ENCODE measurements at regions not wholly inside any gene's neighbourhood (a gene's known extent, or its start where the extent isn't known, plus 50 kb on each side); places are given as distances from the start of the nearest gene placed in this dataset.

GRCh38 chr18:70641156-70641775, 352.4 kb downstream of the SOCS6 start:
- no peak for DNase-seq (ENCODE audit: extremely low spot score)
- CTCF ChIA-PET = no interaction called here
- POLR2A ChIA-PET = no interaction called here
- TF ChIP-seq BHLHE40 (IDR thresholded peaks at IDR 0.05; ENCODE audit: borderline replicate concordance) = no peak
- TF ChIP-seq ELF4 (IDR thresholded peaks at IDR 0.05) = no peak
- TF ChIP-seq ZNF384 (IDR thresholded peaks at IDR 0.05) = no peak
- no peak for TF ChIP-seq L3MBTL2 (conservative IDR thresholded peaks at IDR 0.05)
- no peak for TF ChIP-seq HDGF (IDR thresholded peaks at IDR 0.05; ENCODE audit: borderline replicate concordance)
- no peak for TF ChIP-seq SUZ12 (IDR thresholded peaks at IDR 0.05)
- no peak for TF ChIP-seq LEF1 (IDR thresholded peaks at IDR 0.05; ENCODE audit: borderline replicate concordance)
- no peak for TF ChIP-seq FOXA1 (IDR thresholded peaks at IDR 0.05)
- TF ChIP-seq, protein P1, sequence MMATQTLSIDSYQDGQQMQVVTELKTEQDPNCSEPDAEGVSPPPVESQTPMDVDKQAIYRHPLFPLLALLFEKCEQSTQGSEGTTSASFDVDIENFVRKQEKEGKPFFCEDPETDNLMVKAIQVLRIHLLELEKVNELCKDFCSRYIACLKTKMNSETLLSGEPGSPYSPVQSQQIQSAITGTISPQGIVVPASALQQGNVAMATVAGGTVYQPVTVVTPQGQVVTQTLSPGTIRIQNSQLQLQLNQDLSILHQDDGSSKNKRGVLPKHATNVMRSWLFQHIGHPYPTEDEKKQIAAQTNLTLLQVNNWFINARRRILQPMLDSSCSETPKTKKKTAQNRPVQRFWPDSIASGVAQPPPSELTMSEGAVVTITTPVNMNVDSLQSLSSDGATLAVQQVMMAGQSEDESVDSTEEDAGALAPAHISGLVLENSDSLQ (IDR thresholded peaks at IDR 0.05) = no peak
- TF ChIP-seq SP1 (IDR thresholded peaks at IDR 0.05) = no peak
- no peak for TF ChIP-seq FOXK2 (IDR thresholded peaks at IDR 0.05)
- TF ChIP-seq FOXM1 (IDR thresholded peaks at IDR 0.05; ENCODE audit: borderline replicate concordance) = no peak
- no peak for TF ChIP-seq ARNT (IDR thresholded peaks at IDR 0.05)
- no peak for TF ChIP-seq CTBP1 (IDR thresholded peaks at IDR 0.05; ENCODE audit: borderline replicate concordance)

- ChIA-PET POLR2A (no interaction called here), CTCF (no interaction called here)
- TF ChIP-seq ARNT (IDR thresholded peaks at IDR 0.05) (no peak), ZNF384 (IDR thresholded peaks at IDR 0.05) (no peak), FOXA1 (IDR thresholded peaks at IDR 0.05) (no peak), CTBP1 (IDR thresholded peaks at IDR 0.05; ENCODE audit: borderline replicate concordance) (no peak), HDGF (IDR thresholded peaks at IDR 0.05; ENCODE audit: borderline replicate concordance) (no peak)
- DNase-seq (ENCODE audit: extremely low spot score) = no peak
Observed at GRCh38 chr18:70640336-70640887, 351.6 kb downstream of the SOCS6 start.

GRCh38 chr18:70636991-70637390, 348.1 kb downstream of the SOCS6 start:
- ChIA-PET CTCF (no interaction called here), POLR2A (no interaction called here)
- DNase-seq (ENCODE audit: extremely low spot score) = no peak
- TF ChIP-seq FOXK2 (IDR thresholded peaks at IDR 0.05) (no peak), BHLHE40 (IDR thresholded peaks at IDR 0.05; ENCODE audit: borderline replicate concordance) (no peak), FOXM1 (IDR thresholded peaks at IDR 0.05; ENCODE audit: borderline replicate concordance) (no peak), ZNF384 (IDR thresholded peaks at IDR 0.05) (no peak), FOXA1 (IDR thresholded peaks at IDR 0.05) (no peak), HDGF (IDR thresholded peaks at IDR 0.05; ENCODE audit: borderline replicate concordance) (no peak), SP1 (IDR thresholded peaks at IDR 0.05) (no peak), L3MBTL2 (conservative IDR thresholded peaks at IDR 0.05) (no peak), ARNT (IDR thresholded peaks at IDR 0.05) (no peak), TARDBP (IDR thresholded peaks at IDR 0.05) (no peak), NFRKB (IDR thresholded peaks at IDR 0.05) (no peak), SUZ12 (IDR thresholded peaks at IDR 0.05) (no peak), CTBP1 (IDR thresholded peaks at IDR 0.05; ENCODE audit: borderline replicate concordance) (no peak), ELF4 (IDR thresholded peaks at IDR 0.05) (no peak), LEF1 (IDR thresholded peaks at IDR 0.05; ENCODE audit: borderline replicate concordance) (no peak)
- TF ChIP-seq, protein P1 (IDR thresholded peaks at IDR 0.05) = no peak

- ChIA-PET POLR2A (no interaction called here), CTCF (no interaction called here)
- DNase-seq (ENCODE audit: extremely low spot score) = no peak
- TF ChIP-seq TARDBP (IDR thresholded peaks at IDR 0.05) (no peak), ELF4 (IDR thresholded peaks at IDR 0.05) (no peak), BHLHE40 (IDR thresholded peaks at IDR 0.05; ENCODE audit: borderline replicate concordance) (no peak), ZNF384 (IDR thresholded peaks at IDR 0.05) (no peak), FOXK2 (IDR thresholded peaks at IDR 0.05) (no peak), NFRKB (IDR thresholded peaks at IDR 0.05) (no peak)
Observed at GRCh38 chr18:70634576-70635147, 345.8 kb downstream of the SOCS6 start.

DNA sequence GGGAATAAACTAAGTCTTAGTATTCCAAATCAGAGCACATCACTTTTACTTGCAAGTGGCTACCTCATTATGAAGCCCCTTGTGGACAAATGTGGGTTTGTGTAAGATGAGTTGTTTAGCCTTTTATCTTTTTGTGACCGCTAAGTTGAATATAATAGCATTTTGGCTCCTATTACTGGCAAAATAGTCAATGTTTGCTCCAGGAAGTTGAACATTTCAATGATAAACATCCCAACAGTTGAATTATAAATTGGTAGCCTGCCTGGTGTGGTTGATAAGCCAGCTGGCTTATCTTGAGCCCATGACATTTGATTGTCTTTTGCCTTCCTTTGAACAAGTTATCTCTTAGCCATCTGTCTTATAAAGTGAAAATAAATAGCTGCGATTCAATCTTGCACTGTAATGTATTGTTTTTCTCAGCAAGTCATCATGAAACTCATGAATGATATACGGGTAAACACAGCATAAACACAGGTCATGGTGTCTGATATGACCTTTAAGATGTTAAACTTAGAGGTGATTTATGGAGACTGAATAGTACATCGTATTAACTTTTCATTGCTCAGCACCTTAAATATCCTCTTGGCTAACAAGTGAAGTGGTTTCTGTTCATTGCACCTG, 338.4 kb downstream of the SOCS6 start:
- no peak for DNase-seq (ENCODE audit: extremely low spot score)
- ChIA-PET POLR2A (no interaction called here), CTCF (no interaction called here)
- no peak for TF ChIP-seq FOXA1 (IDR thresholded peaks at IDR 0.05)
- TF ChIP-seq SP1 (IDR thresholded peaks at IDR 0.05) = no peak
- no peak for TF ChIP-seq L3MBTL2 (conservative IDR thresholded peaks at IDR 0.05)

GRCh38 chr18:70622622-70623419, 334.0 kb downstream of the SOCS6 start:
- ChIA-PET POLR2A (no interaction called here), CTCF (no interaction called here)
- no peak for TF ChIP-seq LEF1 (IDR thresholded peaks at IDR 0.05; ENCODE audit: borderline replicate concordance)
- no peak for DNase-seq (ENCODE audit: extremely low spot score)
